CD4-positive, alpha-beta T cell treated with Interleukin-6 at 100 ng/mL for 8 hours (primary cell): ENCODE measurements at regions not wholly inside any gene's neighbourhood (a gene's known extent, or its start where the extent isn't known, plus 50 kb on each side); places are given as distances from the start of the nearest gene placed in this dataset.

Source experiments
- DNase-seq: peaks from one replicate; pipeline ENCODE4 v3.0.0-alpha.2; 2020; ENCODE audit warnings: mixed read lengths, low spot score

DNA sequence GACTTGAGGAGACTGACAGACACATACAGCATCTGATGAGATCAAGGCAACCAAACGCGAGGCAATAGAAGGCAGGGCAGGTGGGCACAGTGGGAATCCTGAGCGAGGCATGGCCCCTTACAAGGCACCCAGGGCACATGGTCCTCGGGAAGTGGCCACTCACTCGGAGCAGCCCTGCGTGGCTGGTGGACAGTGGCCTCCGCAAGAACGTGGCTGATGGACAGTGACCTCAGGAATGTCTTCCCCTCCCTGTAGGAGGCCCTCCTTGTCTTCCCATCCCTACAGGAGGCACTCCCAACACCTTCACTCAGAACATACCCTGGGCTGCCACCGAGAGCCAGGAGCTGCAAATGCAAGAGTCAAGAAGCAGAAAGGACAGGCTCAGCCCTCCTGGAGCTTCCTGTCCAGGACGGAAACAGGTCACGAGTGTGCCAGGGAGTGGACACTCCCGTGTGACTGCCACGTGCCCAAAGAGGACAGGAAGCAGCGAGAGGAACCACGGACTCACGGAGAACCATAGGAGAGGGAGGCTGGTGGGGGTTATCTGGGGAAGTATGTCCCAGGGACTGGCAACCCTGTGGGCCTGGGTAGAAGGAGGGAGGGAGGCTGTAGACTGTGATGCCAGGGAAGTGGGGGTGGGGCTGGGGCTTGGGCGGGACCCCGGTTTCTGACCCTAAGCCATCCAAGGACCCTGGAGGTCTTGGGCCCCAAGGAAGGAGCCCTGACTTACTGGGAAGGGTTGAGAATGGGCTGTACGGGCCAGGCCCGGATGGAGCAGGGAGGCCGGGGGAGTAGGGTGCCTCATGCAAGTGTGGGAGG, 321.9 kb upstream of the IRX4 start:
- no peak for DNase-seq

DNA sequence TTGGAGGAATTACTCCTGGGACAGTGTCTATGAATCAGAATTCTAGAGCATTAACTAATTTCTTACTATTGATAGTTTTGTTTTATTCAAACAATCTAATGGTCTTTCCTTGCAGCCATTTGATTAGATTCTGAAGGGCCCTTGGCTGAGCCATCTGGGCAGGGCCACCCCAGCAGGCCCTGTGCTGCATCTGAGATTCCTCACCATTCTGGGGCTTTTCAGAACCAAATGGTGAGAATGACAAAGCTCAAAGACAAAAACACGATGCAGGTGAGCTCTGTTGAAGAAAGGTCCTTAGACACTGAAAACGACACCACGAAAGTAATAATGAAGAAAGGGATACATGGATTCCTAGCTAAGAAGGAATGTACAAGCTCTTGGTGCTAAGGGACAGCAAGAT, 321.0 kb upstream of the IRX4 start:
- no peak for DNase-seq

DNA sequence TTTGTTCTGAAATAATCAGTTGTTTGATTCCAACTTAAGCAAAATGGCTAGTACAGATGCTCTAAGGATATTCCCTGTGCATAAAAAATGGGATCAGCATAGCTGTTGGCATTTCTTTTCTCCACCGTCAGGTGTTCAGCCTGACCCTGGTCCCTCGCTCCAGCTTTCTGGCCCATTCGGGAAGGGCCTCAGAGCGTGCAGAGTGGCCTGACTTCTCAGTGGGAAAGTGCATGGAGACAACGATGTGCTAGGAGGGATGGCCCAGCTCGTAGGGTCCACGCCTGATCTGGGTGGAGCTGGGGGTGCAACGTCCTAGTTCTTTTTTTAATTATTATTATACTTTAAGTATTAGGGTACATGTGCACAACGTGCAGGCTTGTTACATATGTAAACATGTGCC, 319.1 kb upstream of the IRX4 start:
- DNase-seq = no peak

DNA sequence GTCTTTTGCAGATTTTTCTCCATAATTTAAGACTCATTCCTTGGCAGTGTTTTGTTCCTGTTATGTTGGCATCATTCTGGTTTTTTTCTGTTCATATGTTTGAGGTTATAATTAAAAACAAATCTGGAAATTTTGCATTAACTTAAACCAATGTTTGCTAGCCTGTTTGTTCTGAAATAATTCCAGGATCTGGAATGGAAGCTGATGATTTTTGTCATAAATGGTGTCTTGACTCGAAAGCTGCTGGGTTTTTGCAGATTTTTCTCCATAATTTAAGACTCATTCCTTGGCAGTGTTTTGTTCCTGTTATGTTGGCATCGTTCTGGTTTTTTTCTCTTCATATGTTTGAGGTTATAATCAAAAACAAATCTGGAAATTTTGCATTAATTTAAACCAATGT, 318.7 kb upstream of the IRX4 start:
- no peak for DNase-seq

DNA sequence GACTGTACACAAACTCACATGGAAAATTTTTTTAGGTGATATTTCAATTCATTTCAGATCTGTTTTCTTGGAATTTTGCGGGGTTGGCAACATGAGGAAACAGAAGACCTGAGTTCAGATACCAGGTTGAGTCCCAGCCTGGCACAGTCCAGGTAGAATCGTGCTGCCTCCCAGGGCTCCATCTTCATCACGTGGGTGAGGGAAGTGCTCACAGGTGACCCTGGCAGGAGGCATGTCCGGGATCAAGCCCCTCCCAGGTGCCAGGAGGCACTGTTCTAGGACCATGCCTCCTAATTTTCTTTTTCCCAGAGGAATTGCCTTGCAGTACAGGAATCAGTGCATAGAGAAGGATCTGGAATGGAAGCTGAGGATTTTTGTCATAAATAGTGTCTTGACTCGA, 318.3 kb upstream of the IRX4 start:
- DNase-seq = no peak

DNA sequence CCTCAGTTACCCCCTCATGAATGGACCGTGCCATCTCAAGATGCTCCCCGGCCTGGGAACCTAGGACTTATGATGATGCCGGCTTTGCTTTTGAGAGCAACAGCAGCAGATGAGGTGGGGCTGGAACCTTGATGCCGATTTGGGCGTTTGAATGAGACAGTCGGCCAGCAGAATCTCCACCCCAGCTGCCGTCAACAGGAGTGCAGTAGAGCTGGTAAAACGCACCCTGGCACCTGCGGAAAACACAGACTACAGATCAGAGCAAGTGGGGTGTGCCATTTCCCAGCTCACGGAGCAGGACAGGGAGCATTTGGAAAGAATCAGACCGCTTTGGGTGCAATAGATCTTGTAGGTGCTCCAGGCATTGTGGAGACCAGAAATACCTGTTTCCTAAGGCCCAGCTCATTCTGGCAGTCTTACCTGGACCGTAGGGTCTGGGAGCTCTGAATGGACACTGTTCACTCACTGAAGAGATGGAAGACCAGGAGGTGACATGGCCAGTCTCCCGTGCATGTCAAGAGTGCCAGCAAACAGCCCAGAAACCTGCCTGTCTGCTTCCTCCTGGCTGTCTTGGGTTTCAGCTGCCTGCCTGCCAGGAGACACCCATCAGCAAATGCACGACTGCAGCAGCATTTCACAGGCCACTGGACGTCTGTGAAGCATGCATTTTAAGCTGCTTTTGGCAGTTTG, 317.7 kb upstream of the IRX4 start:
- no peak for DNase-seq

DNA sequence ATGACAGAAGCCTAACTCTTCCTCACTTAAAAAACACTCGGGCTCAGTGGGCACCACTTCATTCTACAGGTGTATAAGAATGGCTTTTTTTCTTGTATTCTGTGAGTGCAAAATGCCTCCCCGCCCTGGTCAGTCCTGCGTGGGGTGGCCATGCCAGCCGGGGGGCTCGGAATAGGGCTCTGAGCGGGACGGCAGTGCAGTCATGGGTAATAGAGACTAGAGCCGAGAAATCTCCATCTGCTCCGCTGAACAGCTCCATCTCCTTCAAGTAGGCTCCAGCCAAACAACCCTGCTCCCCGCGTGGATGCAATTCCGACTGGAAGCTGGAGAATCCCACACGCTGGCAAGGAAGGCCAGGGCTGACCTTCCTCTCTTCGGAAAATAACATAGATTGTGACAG, 317.0 kb upstream of the IRX4 start:
- no peak for DNase-seq

DNA sequence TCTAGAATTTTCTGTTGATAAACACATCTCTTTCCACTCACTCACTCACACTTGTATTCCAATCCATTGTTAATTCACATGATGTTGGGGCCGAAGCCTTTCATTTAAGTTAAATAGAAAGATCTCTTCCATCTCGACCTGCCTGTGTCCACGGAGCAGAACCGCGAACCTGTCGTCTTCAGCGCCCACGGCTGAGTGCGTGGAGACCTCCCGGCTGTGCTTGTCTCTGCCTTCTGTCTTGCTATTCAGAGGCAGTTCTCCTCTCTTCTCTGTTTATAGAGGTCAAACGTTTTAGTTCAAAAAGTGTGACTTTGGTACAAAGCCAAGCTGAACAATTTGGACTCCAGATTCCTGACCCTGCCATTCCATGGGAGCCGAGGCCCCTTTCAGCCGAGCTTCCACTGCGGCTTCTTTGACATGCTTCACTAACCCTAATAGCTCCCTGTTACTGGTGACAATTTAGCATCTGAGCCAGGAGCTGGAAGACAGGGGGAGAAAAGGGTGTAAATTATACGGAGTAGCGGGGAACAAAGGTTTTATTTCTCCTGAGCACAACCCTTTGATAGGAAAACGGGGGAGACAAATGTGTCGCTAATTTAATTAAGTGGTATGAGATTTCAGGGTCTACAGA, 314.4 kb upstream of the IRX4 start:
- no peak for DNase-seq

DNA sequence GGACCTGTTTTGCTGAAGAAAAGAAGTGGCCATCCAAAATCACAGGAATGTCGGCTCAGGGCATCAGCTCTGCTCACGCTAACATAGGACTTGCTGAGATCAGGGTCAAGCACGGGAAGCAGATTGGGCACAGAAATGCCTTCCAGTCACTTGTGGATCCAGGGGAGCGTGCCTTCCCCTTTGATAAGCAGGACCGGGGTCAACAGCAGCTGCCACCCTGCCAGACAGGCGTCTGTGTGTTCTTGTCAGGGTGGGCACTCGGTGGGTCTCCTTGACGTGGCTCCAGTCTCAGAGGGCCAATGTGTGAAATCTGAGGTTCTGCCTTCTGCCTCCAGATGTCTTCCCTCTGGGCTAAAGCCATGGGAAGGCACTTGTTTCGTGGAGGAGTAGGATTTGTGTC, 313.7 kb upstream of the IRX4 start:
- DNase-seq = no peak

DNA sequence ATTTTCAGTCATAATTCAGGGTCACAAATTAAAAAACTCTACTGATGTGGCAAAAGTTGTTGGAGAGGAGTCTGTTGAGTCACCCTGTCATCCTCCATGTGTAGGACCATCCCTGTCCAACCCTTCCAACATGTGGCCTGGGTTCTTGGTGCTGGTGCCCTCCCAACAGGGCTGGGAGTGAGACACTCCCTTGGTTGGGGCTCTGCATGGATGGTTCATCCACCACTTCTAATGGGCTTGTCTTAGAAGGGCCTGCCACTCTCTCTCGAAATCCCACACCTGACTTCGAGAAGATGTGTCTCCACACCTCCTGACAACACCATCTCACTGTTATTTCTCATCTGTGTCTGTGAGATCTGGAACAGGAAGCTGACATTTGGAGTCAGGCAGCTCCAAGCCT, 312.2 kb upstream of the IRX4 start:
- DNase-seq = no peak

DNA sequence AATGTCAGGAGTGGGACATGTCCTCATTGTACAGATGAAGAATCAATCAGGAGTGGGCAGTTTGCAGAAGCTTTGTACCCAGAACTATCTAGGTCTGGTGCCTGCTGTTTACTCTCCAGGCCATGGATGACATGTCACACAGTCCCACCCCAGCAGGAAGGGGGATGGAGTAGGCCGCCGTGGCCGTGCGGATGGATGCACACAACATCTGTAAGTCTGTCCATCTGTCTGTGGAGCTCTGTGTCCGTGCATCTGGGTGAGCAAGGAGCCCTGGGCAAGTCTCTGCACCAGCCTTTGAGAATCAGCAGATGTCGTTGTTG, 311.5 kb upstream of the IRX4 start:
- no peak for DNase-seq

DNA sequence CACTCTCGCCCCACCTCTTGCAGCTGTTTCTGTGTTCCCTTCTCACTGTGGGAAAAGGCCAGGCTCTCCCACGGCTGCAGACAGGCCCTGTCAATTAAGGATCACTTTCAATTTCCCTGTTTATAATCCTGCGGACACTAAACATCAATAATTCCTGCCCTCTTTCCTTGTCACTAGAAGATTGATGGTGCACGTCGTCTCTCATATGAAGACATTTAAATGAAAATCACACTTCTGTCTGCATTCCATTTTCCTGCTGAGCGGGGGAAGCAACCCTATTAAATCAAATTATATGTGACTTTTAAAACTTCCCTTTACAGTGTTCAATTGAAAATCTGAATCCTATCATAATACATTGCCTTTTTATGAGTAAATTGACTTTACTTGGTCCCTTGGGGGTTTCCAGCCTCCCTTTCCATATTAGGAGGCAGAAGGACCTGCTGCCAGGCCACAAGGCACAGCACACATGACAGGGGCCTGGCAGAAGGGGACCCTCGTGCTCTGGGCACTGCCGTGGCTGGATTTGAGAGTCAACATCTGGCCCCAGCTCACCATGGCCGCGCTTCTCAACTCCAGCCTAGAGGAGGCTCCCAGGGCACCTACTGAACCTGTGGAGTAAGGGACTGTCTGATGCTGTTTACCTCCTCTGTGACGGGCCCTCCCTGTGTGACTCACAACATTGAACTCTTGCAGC, 311.0 kb upstream of the IRX4 start:
- no peak for DNase-seq

DNA sequence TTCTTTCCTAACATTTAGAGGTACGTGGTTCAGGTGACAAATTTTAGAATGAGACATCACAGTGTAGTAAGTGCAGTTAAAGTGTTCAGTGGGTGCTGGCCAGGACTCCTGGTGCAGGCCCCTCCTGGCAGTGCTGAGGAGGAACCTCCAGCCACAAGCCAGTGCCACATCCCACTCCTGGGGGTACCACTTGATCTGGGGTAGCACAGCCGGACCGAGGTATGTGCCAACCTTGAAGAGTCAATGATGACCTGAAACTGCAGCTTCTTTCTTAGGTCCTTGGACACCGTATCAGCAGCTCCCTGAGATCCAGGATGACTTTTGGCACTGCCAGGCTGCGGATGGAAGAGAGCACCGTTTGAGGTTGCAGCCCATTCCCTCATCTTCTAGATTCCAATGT, 310.4 kb upstream of the IRX4 start:
- DNase-seq = no peak

DNA sequence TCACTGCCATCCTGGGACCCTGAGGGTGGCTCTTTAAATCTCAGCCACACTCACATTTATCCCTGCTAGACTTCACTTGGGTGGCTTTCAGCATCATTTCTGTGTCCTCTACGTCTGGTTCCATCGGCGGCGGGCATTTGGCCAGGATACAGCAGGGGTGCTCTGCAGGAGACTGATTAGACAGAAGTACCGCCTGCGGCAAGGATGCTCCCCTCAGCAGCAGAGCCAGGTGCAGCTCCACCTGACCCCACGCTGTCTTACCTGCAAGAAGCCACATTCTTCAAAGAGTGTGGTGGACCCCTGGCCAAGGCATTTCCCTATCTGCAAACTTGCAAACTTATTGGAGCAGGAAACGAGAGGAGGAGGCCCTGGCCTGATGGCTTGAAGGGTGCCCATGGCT, 309.8 kb upstream of the IRX4 start:
- DNase-seq = no peak

DNA sequence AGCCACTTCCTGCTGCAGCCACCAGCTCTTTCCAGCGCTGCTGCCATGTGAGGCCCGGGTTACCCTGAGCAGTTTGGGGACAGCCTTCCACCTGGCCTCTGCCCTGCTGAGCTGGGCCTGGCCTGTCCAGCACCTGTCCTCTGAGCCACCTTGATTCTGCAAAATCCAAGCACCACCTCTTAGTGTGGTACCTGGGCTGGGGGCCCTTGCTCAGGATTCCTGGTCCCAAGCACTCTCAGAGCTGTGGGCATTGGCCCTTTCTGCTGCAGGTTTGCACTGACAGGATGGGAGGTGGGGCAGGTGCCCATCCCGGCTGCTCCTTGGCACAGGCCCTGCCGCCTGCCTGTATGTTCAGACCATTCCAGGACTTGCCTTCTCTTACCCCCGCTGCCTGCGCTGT, 309.2 kb upstream of the IRX4 start:
- DNase-seq = no peak

DNA sequence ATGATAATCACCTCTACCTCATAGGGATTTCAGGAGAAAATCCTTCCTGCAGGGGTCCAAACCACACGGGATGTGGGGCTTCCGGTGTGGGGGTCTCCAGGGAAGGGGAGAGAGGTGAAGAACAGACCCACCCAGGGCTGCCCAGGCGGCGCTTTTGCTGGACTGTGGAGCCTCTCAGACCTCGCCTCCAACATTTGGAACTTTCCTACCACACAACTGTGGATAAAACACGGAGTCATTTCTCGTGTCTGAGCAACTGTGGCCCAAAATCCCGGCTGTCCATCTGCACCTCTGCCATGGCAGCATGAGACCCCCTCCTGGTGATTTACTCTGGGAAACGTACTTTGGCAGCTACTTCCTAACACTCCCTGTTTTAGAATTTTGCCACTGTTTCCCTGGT, 307.8 kb upstream of the IRX4 start:
- no peak for DNase-seq

DNA sequence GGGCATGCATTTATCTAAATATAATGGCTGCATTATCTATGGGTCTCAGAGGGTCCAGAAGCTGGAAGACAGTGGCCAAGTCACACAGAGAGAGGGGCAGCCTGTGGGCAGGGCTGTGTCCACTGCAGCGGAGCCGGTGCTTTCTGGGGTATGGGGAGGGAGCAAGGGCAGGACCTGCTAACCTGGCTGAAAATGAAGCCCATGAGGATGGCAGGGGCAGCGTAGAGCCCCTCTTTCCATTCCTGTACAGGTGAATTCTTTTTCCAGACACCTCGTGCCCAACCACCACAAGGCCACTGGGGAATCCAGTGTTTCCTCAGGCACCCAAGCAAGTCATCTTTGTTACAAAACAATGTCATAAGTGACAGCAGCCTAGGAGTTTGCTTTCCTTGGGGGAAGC, 305.9 kb upstream of the IRX4 start:
- DNase-seq = no peak

DNA sequence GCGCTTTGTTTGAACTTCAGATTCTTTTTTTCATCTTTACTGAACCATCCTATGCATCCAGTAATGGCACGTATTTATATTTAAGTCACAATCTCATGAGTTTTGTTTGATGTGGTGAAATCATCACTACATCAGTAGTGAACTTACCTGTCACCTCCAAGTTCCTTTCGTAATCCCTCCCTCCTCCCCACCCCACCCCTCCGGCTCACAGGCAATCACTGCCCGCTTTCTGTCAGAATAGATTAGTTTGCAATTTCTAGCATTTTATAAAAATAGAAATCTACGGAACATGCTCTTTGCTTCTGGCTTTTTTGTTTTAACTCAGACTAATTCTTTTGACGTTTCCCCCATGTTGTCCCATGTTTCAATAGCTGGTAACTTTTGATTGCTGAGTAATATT, 305.4 kb upstream of the IRX4 start:
- no peak for DNase-seq

DNA sequence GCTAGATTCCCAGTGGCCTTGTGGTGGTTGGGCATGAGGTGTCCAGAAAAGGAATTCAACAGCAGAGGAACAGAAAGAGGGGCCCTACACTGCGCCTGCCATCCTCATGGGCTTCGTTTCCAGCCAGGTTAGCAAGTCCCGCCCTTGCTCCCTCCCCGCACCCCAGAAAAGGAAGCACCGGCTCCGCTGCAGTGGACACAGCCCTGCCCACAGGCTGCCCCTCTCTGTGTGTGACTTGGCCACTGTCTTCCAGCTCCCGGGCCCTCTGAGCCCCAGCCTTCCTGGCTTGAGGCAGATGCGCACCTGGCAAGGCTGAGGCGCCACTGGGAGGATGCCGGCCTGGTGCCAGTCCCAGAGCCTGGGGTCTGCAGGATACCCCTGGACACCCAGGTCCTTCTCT, 305.0 kb upstream of the IRX4 start:
- no peak for DNase-seq

DNA sequence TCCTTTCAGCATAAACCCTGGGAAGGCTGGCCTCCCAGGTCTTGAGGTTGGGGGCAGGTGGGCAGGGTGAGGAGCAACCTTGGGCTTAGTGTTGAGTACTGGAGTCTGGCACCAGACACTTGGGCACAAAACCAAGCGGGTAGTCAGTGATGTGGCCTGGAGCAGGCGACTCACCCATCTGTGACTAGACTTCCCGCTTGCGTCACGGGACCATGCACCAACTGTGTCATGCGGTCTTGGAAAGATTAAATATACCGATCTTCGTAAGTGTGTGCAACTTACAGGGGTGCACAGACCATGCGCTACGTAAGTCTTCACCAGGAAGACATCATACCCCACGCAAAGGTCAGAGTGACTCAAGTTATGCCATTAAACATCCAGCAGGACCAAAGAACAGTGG, 304.4 kb upstream of the IRX4 start:
- no peak for DNase-seq

DNA sequence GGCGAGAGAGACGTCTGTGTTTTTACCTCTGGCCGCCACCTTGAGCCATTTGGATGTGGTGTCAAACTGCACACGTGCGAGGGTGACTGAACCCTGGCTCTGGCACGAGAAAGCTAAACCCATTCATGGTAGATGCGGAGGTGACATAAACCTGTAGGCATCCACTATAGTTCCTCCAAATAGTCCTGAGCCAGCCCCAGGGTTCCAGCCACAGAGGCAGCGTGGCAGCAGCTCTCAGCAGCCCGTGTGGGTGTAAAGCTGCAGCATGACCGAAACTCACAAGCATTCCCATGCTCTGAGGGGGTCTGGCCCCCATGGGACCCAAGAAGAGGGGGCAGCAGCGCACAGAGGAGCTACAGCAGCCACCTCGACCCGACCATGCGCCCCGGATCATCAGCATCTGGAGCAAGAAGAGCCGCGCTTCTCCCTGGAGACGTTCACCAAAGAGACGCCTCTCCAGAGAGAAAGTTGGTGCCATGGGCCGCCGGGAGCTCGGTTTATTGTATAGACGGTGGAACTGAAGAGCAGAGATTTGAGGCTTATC, 303.8 kb upstream of the IRX4 start:
- no peak for DNase-seq

DNA sequence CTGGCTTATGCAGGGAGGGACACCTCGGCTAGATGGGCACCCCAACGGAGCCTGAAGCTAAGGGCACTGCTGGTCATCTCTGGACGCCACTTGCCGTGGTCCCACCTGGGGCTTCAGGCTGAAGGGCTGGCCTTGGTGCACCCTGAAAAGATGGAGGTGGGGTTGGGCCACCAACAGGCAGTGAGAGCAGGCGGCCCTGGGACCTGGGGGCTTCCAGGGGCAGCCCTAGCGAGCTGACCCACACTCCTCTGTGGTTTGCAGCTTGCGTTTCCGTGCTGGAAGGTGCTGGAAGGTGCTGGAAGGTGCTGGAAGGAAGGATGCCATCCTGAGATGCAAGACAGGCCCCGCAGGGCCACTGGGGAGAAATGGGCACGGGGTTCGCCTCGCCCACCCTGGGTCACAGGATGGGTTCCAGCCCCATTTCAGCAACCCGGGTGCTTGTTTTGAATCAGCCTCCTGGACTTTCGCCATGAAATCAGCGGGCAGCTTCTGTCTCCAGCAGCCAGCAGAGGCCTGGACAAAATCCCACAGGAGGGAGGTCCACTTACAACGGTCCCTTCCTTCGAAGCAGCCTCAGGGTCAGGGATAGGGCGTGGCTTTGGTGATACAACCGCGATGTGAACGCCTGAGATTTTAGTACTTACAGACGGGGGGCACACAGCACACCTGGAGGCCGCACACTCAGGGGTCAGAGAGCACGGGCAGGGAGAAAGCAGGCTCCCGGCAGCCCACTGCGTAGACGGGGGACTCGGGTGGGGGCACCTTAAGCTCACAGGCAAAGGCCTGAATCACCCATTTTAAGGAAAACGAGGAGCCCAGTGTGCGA, 303.1 kb upstream of the IRX4 start:
- no peak for DNase-seq
